HCT116 (cell line): ENCODE measurements at regions not wholly inside any gene's neighbourhood (a gene's known extent, or its start where the extent isn't known, plus 50 kb on each side); places are given as distances from the start of the nearest gene placed in this dataset.

Source experiments
- ATAC-seq: fragments of 200-7000 bp; cut with Tn5 transposase; 2 replicates; pipeline ENCODE4 v1.9.1; 2020; ENCODE audit warnings: mild to moderate bottlenecking, moderate library complexity
- BruUV-seq: library from RNA; stranded (reverse); fragments of 400-500 nt; replicated peaks from 2 replicates; lab custom pipeline; 2021; lab: Mats Ljungman, UMichigan
- CTCF ChIA-PET: fragments of 300-600 bp; sonication (Branson Sonifier 250); formaldehyde crosslinking; loops from one replicate; lab custom pipeline; 2021; ENCODE audit warnings: antibody characterized with exemption; lab: Charles Lee
- POLR2A ChIA-PET: fragments of 300-600, 350-600 bp; sonication (Branson Sonifier 250); formaldehyde crosslinking; loops from one replicate; lab custom pipeline; 2021; ENCODE audit warnings: antibody characterized with exemption; lab: Charles Lee
- RAD21 ChIA-PET, 2 experiments: fragments of 300-600 bp; sonication (Branson Sonifier 250); formaldehyde crosslinking; loops; one replicate each; lab custom pipeline; 2023; ENCODE audit warnings: low total read pairs in 2 of 2; ENCODE audit not compliant: uncharacterized antibody in 2 of 2, unreplicated experiment in 2 of 2, low non-redundant PET in 1 of 2; lab: Charles Lee
- DNase-seq: peaks from one replicate; pipeline ENCODE4 v3.0.0-alpha.2; 2010; ENCODE audit warnings: low read depth, low spot score
- H2AFZ ChIP-seq: fragments of 200-600 bp; shearing (Covaris generic), sonication (generic); 2 replicates; pipeline ENCODE4 v1.6.1; 2017; ENCODE audit warnings: low read depth, mixed run types, mixed read lengths, antibody characterized with exemption, low read length; ENCODE audit not compliant: poor library complexity, severe bottlenecking
- H3K27ac ChIP-seq: 2 replicates; pipeline ENCODE4 v1.5.1; 2012; ENCODE audit warnings: low read depth, low read length
- H3K27me3 ChIP-seq: fragments of 200-600 bp; sonication (generic); 2 replicates; pipeline ENCODE4 v1.6.1; 2016; ENCODE audit warnings: mixed run types, low read length, mixed read lengths; ENCODE audit not compliant: insufficient read depth
- H3K36me3 ChIP-seq, 2 experiments: fragments of 200-500 bp in 1 of 2; fragments of 200-600 bp in 1 of 2; sonication (Bioruptor generic) in 1 of 2; sonication (generic) in 1 of 2; 2 replicates each; pipeline versions ENCODE4 v1.5.1 to v1.6.1; 2014 to 2016; ENCODE audit warnings: low read length in 2 of 2, inconsistent platforms in 1 of 2, mixed read lengths in 1 of 2, mixed run types in 1 of 2; ENCODE audit not compliant: insufficient read depth in 2 of 2, control insufficient read depth in 1 of 2
- H3K4me1 ChIP-seq, 2 experiments: fragments of 200-600 bp in 1 of 2; sonication (generic) in 1 of 2; 2 replicates each; pipeline versions ENCODE4 v1.5.1 to v1.6.1; 2012 to 2017; ENCODE audit warnings: low read length in 2 of 2, inconsistent platforms in 1 of 2, mild to moderate bottlenecking in 1 of 2, mixed read lengths in 1 of 2, mixed run types in 1 of 2, moderate library complexity in 1 of 2; ENCODE audit not compliant: insufficient read depth in 2 of 2, control insufficient read depth in 1 of 2
- H3K4me2 ChIP-seq: fragments of 200-600 bp; sonication (generic); 2 replicates; pipeline ENCODE4 v1.6.1; 2017; ENCODE audit warnings: mixed run types, low read length, mixed read lengths
- H3K4me3 ChIP-seq, 2 experiments: fragments of 200-600 bp in 1 of 2; sonication (generic) in 1 of 2; replicated peaks in 1 of 2; 2 replicates each; pipeline ENCODE4 v1.5.1; 2011 to 2016; ENCODE audit warnings: low read length in 2 of 2, control low read depth in 1 of 2, low read depth in 1 of 2, mild to moderate bottlenecking in 1 of 2, mixed read lengths in 1 of 2, mixed run types in 1 of 2
- H3K79me2 ChIP-seq: fragments of 200-600 bp; sonication (generic); 2 replicates; pipeline ENCODE4 v1.6.1; 2017; ENCODE audit warnings: mild to moderate bottlenecking, mixed run types, low read length, moderate library complexity, mixed read lengths; ENCODE audit not compliant: insufficient read depth
- H3K9ac ChIP-seq: fragments of 200-600 bp; sonication (generic); 2 replicates; pipeline ENCODE4 v1.6.1; 2016; ENCODE audit warnings: low read length, mixed read lengths
- H3K9me2 ChIP-seq: fragments of 200-600 bp; sonication (generic), shearing (Covaris generic); 2 replicates; pipeline ENCODE4 v1.6.1; 2017; ENCODE audit warnings: mixed run types, mild to moderate bottlenecking, moderate library complexity; ENCODE audit not compliant: insufficient read depth
- H3K9me3 ChIP-seq, 2 experiments: fragments of 200-500 bp in 1 of 2; fragments of 200-600 bp in 1 of 2; sonication (Bioruptor generic) in 1 of 2; sonication (generic) in 1 of 2; 2 replicates each; pipeline ENCODE4 v1.6.1; 2014 to 2017; ENCODE audit warnings: low read length in 2 of 2, mixed read lengths in 2 of 2, inconsistent platforms in 1 of 2, low read depth in 1 of 2, mild to moderate bottlenecking in 1 of 2, mixed run types in 1 of 2, moderate library complexity in 1 of 2; ENCODE audit not compliant: control insufficient read depth in 1 of 2, insufficient read depth in 1 of 2
- H4K20me1 ChIP-seq: fragments of 200-600 bp; sonication (generic), shearing (Covaris generic); 2 replicates; pipeline ENCODE4 v1.6.1; 2017; ENCODE audit warnings: mixed run types, mild to moderate bottlenecking, moderate library complexity; ENCODE audit not compliant: insufficient read depth
- CEBPB ChIP-seq: IDR thresholded peaks from 2 replicates; pipeline ENCODE4 v1.6.1; 2012; ENCODE audit warnings: low read depth
- EGR1 ChIP-seq: IDR thresholded peaks from 2 replicates; pipeline ENCODE4 v1.6.1; 2012; ENCODE audit warnings: low read depth
- ELF1 ChIP-seq: IDR thresholded peaks from 2 replicates; pipeline ENCODE4 v1.6.1; 2012; ENCODE audit warnings: low read depth, borderline replicate concordance
- EZH2 ChIP-seq: fragments of 200-600 bp; sonication (generic); IDR thresholded peaks from 2 replicates; pipeline ENCODE4 v1.6.1; 2017; ENCODE audit warnings: antibody characterized with exemption, mixed run types
- EZH2phosphoT487 ChIP-seq: fragments of 200-600 bp; IDR thresholded peaks from 2 replicates; pipeline ENCODE4 v1.6.1; 2018; ENCODE audit warnings: antibody characterized with exemption, borderline replicate concordance
- FOSL1 ChIP-seq: IDR thresholded peaks from 2 replicates; pipeline ENCODE4 v1.6.1; 2012; ENCODE audit warnings: low read depth
- JUND ChIP-seq: IDR thresholded peaks from 2 replicates; pipeline ENCODE4 v1.6.1; 2012
- POLR2A ChIP-seq: IDR thresholded peaks from 2 replicates; pipeline ENCODE4 v1.7.0; 2011; ENCODE audit warnings: borderline replicate concordance; ENCODE audit not compliant: insufficient read depth, insufficient read length; ENCODE audit errors: extremely low read depth
- SIN3A ChIP-seq: IDR thresholded peaks from 2 replicates; pipeline ENCODE4 v1.6.1; 2012; ENCODE audit warnings: low read depth
- SP1 ChIP-seq: IDR thresholded peaks from 2 replicates; pipeline ENCODE4 v1.6.1; 2012; ENCODE audit warnings: low read depth
- SRF ChIP-seq: IDR thresholded peaks from 2 replicates; pipeline ENCODE4 v1.6.1; 2012; ENCODE audit warnings: low read depth
- TCF7L2 ChIP-seq: IDR thresholded peaks from 2 replicates; pipeline ENCODE4 v1.7.0; 2011; ENCODE audit warnings: borderline replicate concordance, inconsistent platforms; ENCODE audit not compliant: insufficient read depth, insufficient read length; ENCODE audit errors: extremely low read depth
- ZBTB33 ChIP-seq: IDR thresholded peaks from 2 replicates; pipeline ENCODE4 v1.6.1; 2011; ENCODE audit warnings: mild to moderate bottlenecking, low read length, moderate library complexity; ENCODE audit not compliant: insufficient replicate concordance; ENCODE audit errors: extremely low read depth
- ZFX ChIP-seq: fragments of 450-650 bp; IDR thresholded peaks from 2 replicates; pipeline ENCODE4 v1.6.1; 2017
- ZNF274 ChIP-seq: fragments of 200-500 bp; sonication (Bioruptor generic); IDR thresholded peaks from 2 replicates; pipeline ENCODE4 v1.6.1; 2014; ENCODE audit warnings: mild to moderate bottlenecking, low read depth, low read length, inconsistent platforms
- intact Hi-C: fragments of 100-400 bp; cut with micrococcal nuclease; formaldehyde crosslinking; loops from 2 replicates; pipeline ENCODE4 v1.10.0; 2022
- TF ChIP-seq, protein P1 (sequence below): IDR thresholded peaks from 2 replicates; pipeline ENCODE4 v1.6.1; 2012; ENCODE audit warnings: low read depth
- TF ChIP-seq, protein P2 (sequence below): IDR thresholded peaks from 2 replicates; pipeline ENCODE4 v1.6.1; 2012
- TF ChIP-seq, protein P3 (sequence below): IDR thresholded peaks from 2 replicates; pipeline ENCODE4 v1.6.1; 2012
- TF ChIP-seq, protein P4 (sequence below), 3 experiments: fragments of 200-600 bp in 1 of 3; sonication (generic) in 1 of 3; IDR thresholded peaks in 2 of 3; conservative IDR thresholded peaks in 1 of 3; 2 replicates each; pipeline ENCODE4 v1.5.1; 2012 to 2017; ENCODE audit warnings: low read depth in 2 of 3, low read length in 2 of 3, antibody characterized with exemption in 1 of 3, borderline replicate concordance in 1 of 3, control low read depth in 1 of 3, mild to moderate bottlenecking in 1 of 3, mixed read lengths in 1 of 3, mixed run types in 1 of 3, moderate library complexity in 1 of 3; ENCODE audit not compliant: insufficient read depth in 1 of 3

DNA sequence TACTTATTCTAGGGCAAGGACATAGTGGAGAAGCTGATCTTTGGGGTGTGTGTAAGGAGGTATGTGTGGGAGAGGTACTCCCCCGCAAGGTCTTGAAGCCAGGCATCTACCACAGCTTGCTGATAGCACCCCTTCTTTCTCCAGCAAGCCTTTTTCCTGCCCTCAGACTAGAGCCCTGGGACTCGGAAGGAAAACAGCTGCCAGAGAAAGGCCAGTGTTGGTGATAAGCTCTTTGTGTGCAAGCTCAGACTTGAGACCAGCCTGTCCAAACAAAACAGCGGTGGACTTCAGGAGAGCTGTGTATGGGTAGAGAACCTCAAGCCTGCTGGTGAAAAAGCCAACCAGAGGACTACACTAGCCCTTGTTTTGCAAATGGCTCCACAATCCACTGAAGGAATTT is 1028.6 kb downstream of the MCTP2 start:
- DNase-seq (no peak), ATAC-seq (peak; percentile 52; the same call in 1 of the 2 replicates)
- no TSS peak for BruUV-seq
- Histone ChIP-seq H3K9me3 (no peaks in the 10 kb centered on the region), H3K4me3 (no peak overlapping the region), H3K4me2 (no peak overlapping the region), H3K9ac (no peak overlapping the region), H3K27me3 (no peaks in the 10 kb centered on the region), H3K36me3 (no peaks in the 10 kb centered on the region), H3K27ac (no peak overlapping the region), H2AFZ (peak overlapping the region; percentile 96), H3K4me1 (peaks cover 0 to 2% of the 10 kb centered on the region in 2 experiments; a peak in 1 of 4 replicates), H3K79me2 (no peaks in the 10 kb centered on the region), H3K9me2 (no peaks in the 10 kb centered on the region), H4K20me1 (no peaks in the 10 kb centered on the region)
- CTCF ChIA-PET, result interaction anchor here (1.2 to 1.8 kb wide), 4 partner anchors 10 to 1986 kb away, joined by 3 to 6 read pairs (median 4); no protein-coding TSS in a partner anchor
- POLR2A ChIA-PET, result no interaction called here
- RAD21 ChIA-PET, result interaction anchor here in 1 of 2 experiments (1.3 kb wide), 1 partner anchor 13 kb away, joined by 4 read pairs; no protein-coding TSS in a partner anchor
- intact Hi-C loops, result loop anchor here (2.0 to 10.0 kb wide), 7 partner anchors 235 to 1983 kb away; no protein-coding TSS in a partner anchor
- TF ChIP-seq, protein P1, sequence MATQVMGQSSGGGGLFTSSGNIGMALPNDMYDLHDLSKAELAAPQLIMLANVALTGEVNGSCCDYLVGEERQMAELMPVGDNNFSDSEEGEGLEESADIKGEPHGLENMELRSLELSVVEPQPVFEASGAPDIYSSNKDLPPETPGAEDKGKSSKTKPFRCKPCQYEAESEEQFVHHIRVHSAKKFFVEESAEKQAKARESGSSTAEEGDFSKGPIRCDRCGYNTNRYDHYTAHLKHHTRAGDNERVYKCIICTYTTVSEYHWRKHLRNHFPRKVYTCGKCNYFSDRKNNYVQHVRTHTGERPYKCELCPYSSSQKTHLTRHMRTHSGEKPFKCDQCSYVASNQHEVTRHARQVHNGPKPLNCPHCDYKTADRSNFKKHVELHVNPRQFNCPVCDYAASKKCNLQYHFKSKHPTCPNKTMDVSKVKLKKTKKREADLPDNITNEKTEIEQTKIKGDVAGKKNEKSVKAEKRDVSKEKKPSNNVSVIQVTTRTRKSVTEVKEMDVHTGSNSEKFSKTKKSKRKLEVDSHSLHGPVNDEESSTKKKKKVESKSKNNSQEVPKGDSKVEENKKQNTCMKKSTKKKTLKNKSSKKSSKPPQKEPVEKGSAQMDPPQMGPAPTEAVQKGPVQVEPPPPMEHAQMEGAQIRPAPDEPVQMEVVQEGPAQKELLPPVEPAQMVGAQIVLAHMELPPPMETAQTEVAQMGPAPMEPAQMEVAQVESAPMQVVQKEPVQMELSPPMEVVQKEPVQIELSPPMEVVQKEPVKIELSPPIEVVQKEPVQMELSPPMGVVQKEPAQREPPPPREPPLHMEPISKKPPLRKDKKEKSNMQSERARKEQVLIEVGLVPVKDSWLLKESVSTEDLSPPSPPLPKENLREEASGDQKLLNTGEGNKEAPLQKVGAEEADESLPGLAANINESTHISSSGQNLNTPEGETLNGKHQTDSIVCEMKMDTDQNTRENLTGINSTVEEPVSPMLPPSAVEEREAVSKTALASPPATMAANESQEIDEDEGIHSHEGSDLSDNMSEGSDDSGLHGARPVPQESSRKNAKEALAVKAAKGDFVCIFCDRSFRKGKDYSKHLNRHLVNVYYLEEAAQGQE, result no peak
- TF ChIP-seq ZBTB33 (no peak), EZH2phosphoT487 (no peak), POLR2A (no peak), EGR1 (no peak), CEBPB (no peak), EZH2 (no peak), SIN3A (no peak), ELF1 (no peak), TCF7L2 (no peak), SRF (no peak), JUND (no peak), FOSL1 (no peak), SP1 (no peak), ZFX (no peak), ZNF274 (no peak)
- TF ChIP-seq, protein P2, sequence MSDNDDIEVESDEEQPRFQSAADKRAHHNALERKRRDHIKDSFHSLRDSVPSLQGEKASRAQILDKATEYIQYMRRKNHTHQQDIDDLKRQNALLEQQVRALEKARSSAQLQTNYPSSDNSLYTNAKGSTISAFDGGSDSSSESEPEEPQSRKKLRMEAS, result no peak
- TF ChIP-seq, protein P3, sequence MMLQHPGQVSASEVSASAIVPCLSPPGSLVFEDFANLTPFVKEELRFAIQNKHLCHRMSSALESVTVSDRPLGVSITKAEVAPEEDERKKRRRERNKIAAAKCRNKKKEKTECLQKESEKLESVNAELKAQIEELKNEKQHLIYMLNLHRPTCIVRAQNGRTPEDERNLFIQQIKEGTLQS, result no peak
- TF ChIP-seq, protein P4, sequence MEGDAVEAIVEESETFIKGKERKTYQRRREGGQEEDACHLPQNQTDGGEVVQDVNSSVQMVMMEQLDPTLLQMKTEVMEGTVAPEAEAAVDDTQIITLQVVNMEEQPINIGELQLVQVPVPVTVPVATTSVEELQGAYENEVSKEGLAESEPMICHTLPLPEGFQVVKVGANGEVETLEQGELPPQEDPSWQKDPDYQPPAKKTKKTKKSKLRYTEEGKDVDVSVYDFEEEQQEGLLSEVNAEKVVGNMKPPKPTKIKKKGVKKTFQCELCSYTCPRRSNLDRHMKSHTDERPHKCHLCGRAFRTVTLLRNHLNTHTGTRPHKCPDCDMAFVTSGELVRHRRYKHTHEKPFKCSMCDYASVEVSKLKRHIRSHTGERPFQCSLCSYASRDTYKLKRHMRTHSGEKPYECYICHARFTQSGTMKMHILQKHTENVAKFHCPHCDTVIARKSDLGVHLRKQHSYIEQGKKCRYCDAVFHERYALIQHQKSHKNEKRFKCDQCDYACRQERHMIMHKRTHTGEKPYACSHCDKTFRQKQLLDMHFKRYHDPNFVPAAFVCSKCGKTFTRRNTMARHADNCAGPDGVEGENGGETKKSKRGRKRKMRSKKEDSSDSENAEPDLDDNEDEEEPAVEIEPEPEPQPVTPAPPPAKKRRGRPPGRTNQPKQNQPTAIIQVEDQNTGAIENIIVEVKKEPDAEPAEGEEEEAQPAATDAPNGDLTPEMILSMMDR (IDR thresholded peaks at IDR 0.05 in 2 of 3, conservative IDR thresholded peaks at IDR 0.05 in 1 of 3; ENCODE audit: borderline replicate concordance in 1 of 3, insufficient read depth in 1 of 3, low read depth in 2 of 3, low read length in 2 of 3), result no peak
